HCT116 (cell line): ENCODE measurements at regions not wholly inside any gene's neighbourhood (a gene's known extent, or its start where the extent isn't known, plus 50 kb on each side); places are given as distances from the start of the nearest gene placed in this dataset.

Experiments used
- ATAC-seq: fragments of 200-7000 bp; cut with Tn5 transposase; 2 replicates; pipeline ENCODE4 v1.9.1; 2020; ENCODE audit warnings: mild to moderate bottlenecking, moderate library complexity
- BruUV-seq: library from RNA; stranded (reverse); fragments of 400-500 nt; replicated peaks from 2 replicates; lab custom pipeline; 2021; lab: Mats Ljungman, UMichigan
- CTCF ChIA-PET: fragments of 300-600 bp; sonication (Branson Sonifier 250); formaldehyde crosslinking; loops from one replicate; lab custom pipeline; 2021; ENCODE audit warnings: antibody characterized with exemption; lab: Charles Lee
- POLR2A ChIA-PET: fragments of 300-600, 350-600 bp; sonication (Branson Sonifier 250); formaldehyde crosslinking; loops from one replicate; lab custom pipeline; 2021; ENCODE audit warnings: antibody characterized with exemption; lab: Charles Lee
- RAD21 ChIA-PET, 2 experiments: fragments of 300-600 bp; sonication (Branson Sonifier 250); formaldehyde crosslinking; loops; one replicate each; lab custom pipeline; 2023; ENCODE audit warnings: low total read pairs in 2 of 2; ENCODE audit not compliant: uncharacterized antibody in 2 of 2, unreplicated experiment in 2 of 2, low non-redundant PET in 1 of 2; lab: Charles Lee
- DNase-seq: peaks from one replicate; pipeline ENCODE4 v3.0.0-alpha.2; 2010; ENCODE audit warnings: low read depth, low spot score
- H2AFZ ChIP-seq: fragments of 200-600 bp; shearing (Covaris generic), sonication (generic); 2 replicates; pipeline ENCODE4 v1.6.1; 2017; ENCODE audit warnings: low read depth, mixed run types, mixed read lengths, antibody characterized with exemption, low read length; ENCODE audit not compliant: poor library complexity, severe bottlenecking
- H3K27ac ChIP-seq: 2 replicates; pipeline ENCODE4 v1.5.1; 2012; ENCODE audit warnings: low read depth, low read length
- H3K27me3 ChIP-seq: fragments of 200-600 bp; sonication (generic); 2 replicates; pipeline ENCODE4 v1.6.1; 2016; ENCODE audit warnings: mixed run types, low read length, mixed read lengths; ENCODE audit not compliant: insufficient read depth
- H3K36me3 ChIP-seq, 2 experiments: fragments of 200-500 bp in 1 of 2; fragments of 200-600 bp in 1 of 2; sonication (Bioruptor generic) in 1 of 2; sonication (generic) in 1 of 2; 2 replicates each; pipeline versions ENCODE4 v1.5.1 to v1.6.1; 2014 to 2016; ENCODE audit warnings: low read length in 2 of 2, inconsistent platforms in 1 of 2, mixed read lengths in 1 of 2, mixed run types in 1 of 2; ENCODE audit not compliant: insufficient read depth in 2 of 2, control insufficient read depth in 1 of 2
- H3K4me1 ChIP-seq, 2 experiments: fragments of 200-600 bp in 1 of 2; sonication (generic) in 1 of 2; 2 replicates each; pipeline versions ENCODE4 v1.5.1 to v1.6.1; 2012 to 2017; ENCODE audit warnings: low read length in 2 of 2, inconsistent platforms in 1 of 2, mild to moderate bottlenecking in 1 of 2, mixed read lengths in 1 of 2, mixed run types in 1 of 2, moderate library complexity in 1 of 2; ENCODE audit not compliant: insufficient read depth in 2 of 2, control insufficient read depth in 1 of 2
- H3K4me2 ChIP-seq: fragments of 200-600 bp; sonication (generic); 2 replicates; pipeline ENCODE4 v1.6.1; 2017; ENCODE audit warnings: mixed run types, low read length, mixed read lengths
- H3K4me3 ChIP-seq, 2 experiments: fragments of 200-600 bp in 1 of 2; sonication (generic) in 1 of 2; replicated peaks in 1 of 2; 2 replicates each; pipeline ENCODE4 v1.5.1; 2011 to 2016; ENCODE audit warnings: low read length in 2 of 2, control low read depth in 1 of 2, low read depth in 1 of 2, mild to moderate bottlenecking in 1 of 2, mixed read lengths in 1 of 2, mixed run types in 1 of 2
- H3K79me2 ChIP-seq: fragments of 200-600 bp; sonication (generic); 2 replicates; pipeline ENCODE4 v1.6.1; 2017; ENCODE audit warnings: mild to moderate bottlenecking, mixed run types, low read length, moderate library complexity, mixed read lengths; ENCODE audit not compliant: insufficient read depth
- H3K9ac ChIP-seq: fragments of 200-600 bp; sonication (generic); 2 replicates; pipeline ENCODE4 v1.6.1; 2016; ENCODE audit warnings: low read length, mixed read lengths
- H3K9me2 ChIP-seq: fragments of 200-600 bp; sonication (generic), shearing (Covaris generic); 2 replicates; pipeline ENCODE4 v1.6.1; 2017; ENCODE audit warnings: mixed run types, mild to moderate bottlenecking, moderate library complexity; ENCODE audit not compliant: insufficient read depth
- H3K9me3 ChIP-seq, 2 experiments: fragments of 200-500 bp in 1 of 2; fragments of 200-600 bp in 1 of 2; sonication (Bioruptor generic) in 1 of 2; sonication (generic) in 1 of 2; 2 replicates each; pipeline ENCODE4 v1.6.1; 2014 to 2017; ENCODE audit warnings: low read length in 2 of 2, mixed read lengths in 2 of 2, inconsistent platforms in 1 of 2, low read depth in 1 of 2, mild to moderate bottlenecking in 1 of 2, mixed run types in 1 of 2, moderate library complexity in 1 of 2; ENCODE audit not compliant: control insufficient read depth in 1 of 2, insufficient read depth in 1 of 2
- H4K20me1 ChIP-seq: fragments of 200-600 bp; sonication (generic), shearing (Covaris generic); 2 replicates; pipeline ENCODE4 v1.6.1; 2017; ENCODE audit warnings: mixed run types, mild to moderate bottlenecking, moderate library complexity; ENCODE audit not compliant: insufficient read depth
- CEBPB ChIP-seq: IDR thresholded peaks from 2 replicates; pipeline ENCODE4 v1.6.1; 2012; ENCODE audit warnings: low read depth
- EZH2phosphoT487 ChIP-seq: fragments of 200-600 bp; IDR thresholded peaks from 2 replicates; pipeline ENCODE4 v1.6.1; 2018; ENCODE audit warnings: antibody characterized with exemption, borderline replicate concordance
- POLR2A ChIP-seq: IDR thresholded peaks from 2 replicates; pipeline ENCODE4 v1.7.0; 2011; ENCODE audit warnings: borderline replicate concordance; ENCODE audit not compliant: insufficient read depth, insufficient read length; ENCODE audit errors: extremely low read depth
- POLR2AphosphoS5 ChIP-seq: IDR thresholded peaks from 2 replicates; pipeline ENCODE4 v1.6.1; 2011; ENCODE audit warnings: mild to moderate bottlenecking, low read depth, low read length, moderate library complexity
- RAD21 ChIP-seq: IDR thresholded peaks from 2 replicates; pipeline ENCODE4 v1.6.1; 2012; ENCODE audit warnings: low read depth, mild to moderate bottlenecking
- SP1 ChIP-seq: IDR thresholded peaks from 2 replicates; pipeline ENCODE4 v1.6.1; 2012; ENCODE audit warnings: low read depth
- SRF ChIP-seq: IDR thresholded peaks from 2 replicates; pipeline ENCODE4 v1.6.1; 2012; ENCODE audit warnings: low read depth
- YY1 ChIP-seq: IDR thresholded peaks from 2 replicates; pipeline ENCODE4 v1.6.1; 2011; ENCODE audit warnings: low read length, low read depth, moderate library complexity, mild to moderate bottlenecking; ENCODE audit not compliant: insufficient replicate concordance; ENCODE audit errors: extremely low read depth
- ZNF274 ChIP-seq: fragments of 200-500 bp; sonication (Bioruptor generic); IDR thresholded peaks from 2 replicates; pipeline ENCODE4 v1.6.1; 2014; ENCODE audit warnings: mild to moderate bottlenecking, low read depth, low read length, inconsistent platforms
- intact Hi-C: fragments of 100-400 bp; cut with micrococcal nuclease; formaldehyde crosslinking; loops from 2 replicates; pipeline ENCODE4 v1.10.0; 2022
- TF ChIP-seq, protein P1 (sequence below), 3 experiments: fragments of 200-600 bp in 1 of 3; sonication (generic) in 1 of 3; IDR thresholded peaks in 2 of 3; conservative IDR thresholded peaks in 1 of 3; 2 replicates each; pipeline ENCODE4 v1.5.1; 2012 to 2017; ENCODE audit warnings: low read depth in 2 of 3, low read length in 2 of 3, antibody characterized with exemption in 1 of 3, borderline replicate concordance in 1 of 3, control low read depth in 1 of 3, mild to moderate bottlenecking in 1 of 3, mixed read lengths in 1 of 3, mixed run types in 1 of 3, moderate library complexity in 1 of 3; ENCODE audit not compliant: insufficient read depth in 1 of 3
- TF ChIP-seq, protein P2 (sequence below): IDR thresholded peaks from 2 replicates; pipeline ENCODE4 v1.6.1; 2012

DNA sequence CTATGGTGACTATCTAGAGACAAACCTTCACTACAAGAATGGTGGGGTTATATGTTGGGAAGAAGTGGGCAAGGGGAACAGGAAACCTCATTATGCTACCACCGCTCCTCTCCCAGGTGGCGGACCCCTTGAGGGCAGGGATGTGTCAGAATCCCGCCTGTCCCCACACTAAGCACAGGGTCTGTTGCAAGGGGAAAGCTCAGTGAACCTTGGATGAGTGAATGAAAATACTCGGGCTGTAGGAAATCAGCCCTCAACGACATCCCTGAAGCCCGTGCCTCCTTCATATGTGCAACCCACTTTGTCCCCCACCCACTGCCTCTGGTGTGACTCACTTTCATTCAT, 68.2 kb upstream of the AMPD3 start:
- ChIA-PET POLR2A (no interaction called here), RAD21 (no interaction called here), CTCF (interaction anchor here (2.3 kb wide), 1 partner anchor 21 kb away, joined by 9 read pairs; no protein-coding TSS in a partner anchor)
- intact Hi-C loops = no loop called here
- Histone ChIP-seq H3K27me3 (no peaks in the 10 kb centered on the region), H3K36me3 (no peaks in the 10 kb centered on the region), H3K9ac (no peak overlapping the region), H3K79me2 (no peaks in the 10 kb centered on the region), H3K27ac (no peak overlapping the region), H3K9me2 (no peaks in the 10 kb centered on the region), H4K20me1 (no peaks in the 10 kb centered on the region), H3K9me3 (no peaks in the 10 kb centered on the region), H3K4me3 (no peak overlapping the region), H3K4me1 (peaks cover 3 to 18% of the 10 kb centered on the region in 2 experiments; a peak in 1 of 4 replicates), H2AFZ (no peak overlapping the region), H3K4me2 (no peak overlapping the region)
- TF ChIP-seq SP1 (no peak), YY1 (no peak), RAD21 (no peak), ZNF274 (no peak), SRF (no peak), EZH2phosphoT487 (no peak), POLR2A (no peak), CEBPB (no peak), POLR2AphosphoS5 (no peak)
- TF ChIP-seq, protein P1, sequence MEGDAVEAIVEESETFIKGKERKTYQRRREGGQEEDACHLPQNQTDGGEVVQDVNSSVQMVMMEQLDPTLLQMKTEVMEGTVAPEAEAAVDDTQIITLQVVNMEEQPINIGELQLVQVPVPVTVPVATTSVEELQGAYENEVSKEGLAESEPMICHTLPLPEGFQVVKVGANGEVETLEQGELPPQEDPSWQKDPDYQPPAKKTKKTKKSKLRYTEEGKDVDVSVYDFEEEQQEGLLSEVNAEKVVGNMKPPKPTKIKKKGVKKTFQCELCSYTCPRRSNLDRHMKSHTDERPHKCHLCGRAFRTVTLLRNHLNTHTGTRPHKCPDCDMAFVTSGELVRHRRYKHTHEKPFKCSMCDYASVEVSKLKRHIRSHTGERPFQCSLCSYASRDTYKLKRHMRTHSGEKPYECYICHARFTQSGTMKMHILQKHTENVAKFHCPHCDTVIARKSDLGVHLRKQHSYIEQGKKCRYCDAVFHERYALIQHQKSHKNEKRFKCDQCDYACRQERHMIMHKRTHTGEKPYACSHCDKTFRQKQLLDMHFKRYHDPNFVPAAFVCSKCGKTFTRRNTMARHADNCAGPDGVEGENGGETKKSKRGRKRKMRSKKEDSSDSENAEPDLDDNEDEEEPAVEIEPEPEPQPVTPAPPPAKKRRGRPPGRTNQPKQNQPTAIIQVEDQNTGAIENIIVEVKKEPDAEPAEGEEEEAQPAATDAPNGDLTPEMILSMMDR (IDR thresholded peaks at IDR 0.05 in 2 of 3, conservative IDR thresholded peaks at IDR 0.05 in 1 of 3; ENCODE audit: borderline replicate concordance in 1 of 3, insufficient read depth in 1 of 3, low read depth in 2 of 3, low read length in 2 of 3) = no peak
- TF ChIP-seq, protein P2, sequence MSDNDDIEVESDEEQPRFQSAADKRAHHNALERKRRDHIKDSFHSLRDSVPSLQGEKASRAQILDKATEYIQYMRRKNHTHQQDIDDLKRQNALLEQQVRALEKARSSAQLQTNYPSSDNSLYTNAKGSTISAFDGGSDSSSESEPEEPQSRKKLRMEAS = no peak
- ATAC-seq (no peak), DNase-seq (no peak)
- BruUV-seq = no TSS peak
